Ammon's horn (tissue), 1 donor: ENCODE measurements at regions not wholly inside any gene's neighbourhood (a gene's known extent, or its start where the extent isn't known, plus 50 kb on each side); places are given as distances from the start of the nearest gene placed in this dataset.
A peak's percentile ranks its signal among the peaks of the same experiment; 100 is the strongest.
"Not testable (repeated sequence)": the region's sequence is repeated elsewhere in the genome, so short reads cannot be mapped to it uniquely, and the experiment has no call there.

Experiments used
- DNase-seq: peaks from one replicate; pipeline ENCODE4 v3.0.0-alpha.2; 2016; ENCODE audit warnings: low spot score

- DNase-seq: no peak
Observed at GRCh38 chr14:71745072-71745471, 187.2 kb upstream of the RGS6 start.

- DNase-seq: no peak
Observed at GRCh38 chr14:71748196-71748595, 184.0 kb upstream of the RGS6 start.

GRCh38 chr14:71749613-71750238, 182.5 kb upstream of the RGS6 start:
- no peak for DNase-seq

GRCh38 chr14:71751264-71751663, 181.0 kb upstream of the RGS6 start:
- DNase-seq: no peak

DNA sequence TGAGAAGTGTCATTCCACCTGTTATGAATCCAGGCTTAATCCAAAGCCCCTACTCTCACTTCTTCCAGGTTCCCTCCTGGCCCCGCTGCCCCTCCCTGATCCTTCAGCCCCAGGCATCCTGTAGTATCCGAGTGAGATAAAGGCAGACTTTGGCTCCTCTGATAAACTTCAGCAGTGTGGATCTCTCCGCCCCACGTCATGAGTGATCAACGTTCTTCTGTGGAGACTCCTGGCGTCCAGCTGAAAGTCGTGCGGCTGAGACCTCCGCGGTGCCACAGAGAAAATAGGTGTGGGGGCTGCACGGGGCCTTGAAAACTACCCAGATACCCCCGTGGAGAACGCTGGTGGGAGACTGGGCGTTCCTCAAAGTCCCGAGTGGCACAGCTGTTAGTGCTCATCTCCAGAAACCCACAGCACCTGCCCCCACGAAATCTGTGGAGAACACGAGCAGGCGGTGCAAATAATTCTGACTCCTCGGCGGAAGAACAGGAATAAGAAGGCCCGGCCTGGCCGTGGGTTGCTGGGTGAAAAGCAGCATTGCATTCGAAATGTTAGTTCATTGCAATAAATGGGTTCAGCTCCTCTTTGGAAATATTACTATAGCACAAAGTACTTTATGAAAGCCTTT, 180.0 kb upstream of the RGS6 start:
- no peak for DNase-seq

- DNase-seq: peak; percentile 89
Observed at GRCh38 chr14:71753126-71753830, 179.0 kb upstream of the RGS6 start.

DNA sequence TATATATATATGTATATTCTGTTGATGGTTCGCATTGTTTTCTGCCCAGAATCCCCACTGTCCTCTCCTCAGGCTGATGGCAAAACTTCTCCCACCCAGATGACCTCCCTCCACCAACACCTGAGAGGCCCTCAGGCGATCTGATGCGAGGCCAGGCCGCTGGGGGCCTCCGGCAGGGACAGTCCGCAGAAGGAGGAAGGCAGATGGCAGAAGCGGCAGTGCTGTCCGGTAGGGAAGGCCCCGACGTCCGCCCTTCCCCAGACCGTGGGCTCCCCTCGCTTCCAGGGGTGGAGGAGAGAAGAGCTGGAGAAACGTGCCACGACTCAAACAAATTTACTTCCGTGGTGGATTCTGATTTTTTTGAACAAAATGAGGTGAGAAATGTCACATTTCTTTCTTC, 178.3 kb upstream of the RGS6 start:
- no peak for DNase-seq

GRCh38 chr14:71754422-71755095, 177.7 kb upstream of the RGS6 start:
- DNase-seq: no peak

- DNase-seq: no peak
Observed at GRCh38 chr14:71758229-71758951, 173.8 kb upstream of the RGS6 start.

DNA sequence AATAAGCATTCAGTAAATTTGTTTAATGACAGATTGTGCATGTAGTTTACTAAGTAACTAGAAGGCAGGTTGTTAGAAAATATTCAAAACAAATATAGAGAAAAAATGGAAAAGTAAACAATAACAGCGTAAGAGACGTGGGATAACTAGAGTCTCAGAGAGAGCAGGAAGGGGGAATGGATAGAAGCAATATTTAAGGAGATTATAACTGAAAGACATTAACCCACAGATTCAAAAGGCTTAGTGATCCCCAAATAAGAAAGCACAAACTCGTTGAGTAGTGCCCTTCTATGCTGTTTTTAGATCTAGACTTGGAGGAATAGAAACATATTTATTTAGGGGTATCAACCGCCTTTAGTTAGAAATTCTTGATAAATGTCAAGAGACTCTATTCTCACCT, 169.7 kb upstream of the RGS6 start:
- DNase-seq: no peak

GRCh38 chr14:71764701-71765382, 167.4 kb upstream of the RGS6 start:
- DNase-seq: no peak

DNA sequence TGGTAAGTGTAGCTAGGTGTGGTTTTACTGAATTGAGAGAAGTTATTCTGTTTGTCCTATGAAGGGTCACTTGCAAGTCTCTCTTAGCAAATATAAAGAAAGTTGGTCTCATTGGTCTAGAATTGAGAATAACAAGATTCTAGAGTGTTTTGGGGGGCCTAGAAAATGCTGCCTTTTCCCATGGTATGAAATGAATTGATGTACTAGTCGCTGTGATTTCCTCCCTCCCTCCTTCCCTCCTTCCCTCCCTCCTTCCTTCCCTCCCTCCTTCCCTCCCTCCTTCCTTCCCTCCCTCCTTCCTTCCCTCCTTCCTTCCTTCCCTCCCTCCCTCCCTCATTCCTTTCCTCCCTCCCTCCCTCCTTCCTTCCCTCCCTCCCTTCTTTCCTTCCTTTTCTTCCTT, 166.7 kb upstream of the RGS6 start:
- DNase-seq: no peak

- DNase-seq: no peak
Observed at GRCh38 chr14:71770431-71770830, 161.8 kb upstream of the RGS6 start.

DNA sequence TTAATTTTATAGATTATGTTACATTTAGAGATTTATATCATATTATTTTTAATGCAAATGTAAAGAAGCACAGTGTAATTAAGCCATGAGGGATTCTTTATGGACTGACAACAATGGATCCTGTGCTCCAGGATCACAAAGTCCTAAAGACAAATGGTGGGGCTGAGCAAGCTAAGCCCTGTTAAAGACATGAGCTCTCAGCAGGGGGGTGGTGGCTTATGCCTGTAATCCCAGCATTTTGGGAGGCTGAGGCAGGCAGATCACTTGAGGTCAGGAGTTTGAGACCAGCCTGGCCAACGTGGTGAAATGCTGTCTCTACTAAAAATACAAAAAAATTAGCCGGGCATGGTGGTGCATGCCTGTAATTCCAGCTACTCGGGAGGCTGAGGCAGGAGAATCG, 160.8 kb upstream of the RGS6 start:
- not testable (repeated sequence) for DNase-seq

- not testable (repeated sequence) for DNase-seq
Observed at GRCh38 chr14:71771996-71772395, 160.2 kb upstream of the RGS6 start.

GRCh38 chr14:71773898-71774481, 158.2 kb upstream of the RGS6 start:
- no peak for DNase-seq

DNA sequence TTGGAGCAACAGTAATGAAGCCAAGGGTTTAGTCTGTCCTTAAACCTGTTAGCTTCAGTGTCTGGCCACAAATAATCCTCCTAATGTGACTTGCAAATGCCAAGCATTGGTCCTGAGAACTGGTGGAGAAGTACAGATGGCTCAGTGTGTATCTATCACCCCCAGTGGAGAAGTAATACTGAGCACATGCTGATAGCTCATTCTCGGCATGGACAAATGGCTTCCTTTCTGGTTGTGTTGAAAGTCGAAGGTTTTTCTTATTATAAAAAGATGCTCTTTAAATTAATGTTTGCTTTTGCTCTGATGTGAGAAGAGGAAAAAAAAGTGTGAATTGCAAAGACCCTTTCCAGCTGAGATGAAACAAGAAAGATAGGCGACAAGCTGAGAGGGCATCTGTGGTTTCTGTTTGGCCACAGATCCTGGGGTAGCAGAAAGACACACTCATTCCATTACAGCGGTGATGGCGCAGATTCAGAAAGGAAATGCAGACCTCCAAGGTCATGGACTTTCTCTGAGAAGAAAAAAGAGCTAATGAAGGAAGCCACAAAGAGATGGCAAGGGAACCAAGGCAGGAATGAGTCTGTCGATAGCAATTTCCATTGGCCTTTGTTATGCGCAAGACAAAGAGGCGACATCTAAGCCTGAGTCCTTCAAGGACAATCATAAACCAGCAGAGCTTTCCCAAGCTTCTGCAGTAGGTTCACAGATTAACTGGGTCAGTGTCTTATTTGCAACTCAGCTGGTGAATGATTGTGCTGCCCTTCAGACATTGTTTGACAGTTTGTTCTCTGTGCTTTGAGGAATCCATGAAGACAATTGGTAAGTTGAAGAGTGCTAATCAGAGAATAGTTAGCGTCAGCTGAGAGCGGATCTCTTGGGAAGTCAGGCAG, 155.5 kb upstream of the RGS6 start:
- DNase-seq: no peak

- no peak for DNase-seq
Observed at GRCh38 chr14:71780075-71780474, 152.2 kb upstream of the RGS6 start.

GRCh38 chr14:71780822-71781221, 151.4 kb upstream of the RGS6 start:
- no peak for DNase-seq

DNA sequence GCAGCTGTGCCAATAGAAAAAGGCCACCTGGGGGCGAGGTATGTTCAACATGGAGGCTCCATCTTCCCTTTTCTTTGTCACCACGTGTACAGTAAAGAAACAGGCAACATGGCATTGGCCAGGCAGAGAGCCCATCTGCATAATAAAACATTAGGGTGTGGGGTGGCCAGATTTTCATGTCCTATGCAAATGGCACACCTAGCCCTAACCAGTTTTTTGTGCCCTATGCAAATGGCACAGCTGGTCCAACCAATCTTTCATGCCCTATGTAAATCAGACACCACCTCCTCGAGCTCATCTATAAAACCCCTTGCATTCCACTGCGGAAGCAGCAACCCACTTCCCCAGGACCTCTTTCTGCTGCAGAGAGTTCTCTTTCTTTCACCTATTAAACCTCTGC, 149.1 kb upstream of the RGS6 start:
- no peak for DNase-seq
